ENCODE measurements at regions not wholly inside any gene's neighbourhood (a gene's known extent, or its start where the extent isn't known, plus 50 kb on each side); places are given as distances from the start of the nearest gene placed in this dataset.

DNA sequence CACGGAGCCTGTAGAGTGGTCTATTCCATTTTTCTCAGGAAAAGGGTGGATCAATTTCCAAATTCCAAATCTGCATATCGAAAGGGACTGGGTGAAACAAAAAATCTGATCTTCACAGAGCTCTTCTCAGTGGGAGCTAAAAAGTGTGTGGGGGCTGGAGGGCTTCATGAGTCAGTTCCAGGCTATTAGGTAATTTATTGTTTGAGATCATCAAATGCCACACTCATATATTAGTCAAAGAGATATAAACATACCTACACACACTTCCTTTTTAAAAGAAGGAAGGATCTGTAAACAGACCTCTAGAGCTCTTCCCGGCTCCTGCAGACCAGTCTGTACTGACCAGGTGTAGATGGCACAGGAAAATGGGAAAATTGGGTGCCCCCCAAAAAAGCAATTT is 175.4 kb downstream of the ZBTB18 start:
- TF ChIP-seq, protein P1, sequence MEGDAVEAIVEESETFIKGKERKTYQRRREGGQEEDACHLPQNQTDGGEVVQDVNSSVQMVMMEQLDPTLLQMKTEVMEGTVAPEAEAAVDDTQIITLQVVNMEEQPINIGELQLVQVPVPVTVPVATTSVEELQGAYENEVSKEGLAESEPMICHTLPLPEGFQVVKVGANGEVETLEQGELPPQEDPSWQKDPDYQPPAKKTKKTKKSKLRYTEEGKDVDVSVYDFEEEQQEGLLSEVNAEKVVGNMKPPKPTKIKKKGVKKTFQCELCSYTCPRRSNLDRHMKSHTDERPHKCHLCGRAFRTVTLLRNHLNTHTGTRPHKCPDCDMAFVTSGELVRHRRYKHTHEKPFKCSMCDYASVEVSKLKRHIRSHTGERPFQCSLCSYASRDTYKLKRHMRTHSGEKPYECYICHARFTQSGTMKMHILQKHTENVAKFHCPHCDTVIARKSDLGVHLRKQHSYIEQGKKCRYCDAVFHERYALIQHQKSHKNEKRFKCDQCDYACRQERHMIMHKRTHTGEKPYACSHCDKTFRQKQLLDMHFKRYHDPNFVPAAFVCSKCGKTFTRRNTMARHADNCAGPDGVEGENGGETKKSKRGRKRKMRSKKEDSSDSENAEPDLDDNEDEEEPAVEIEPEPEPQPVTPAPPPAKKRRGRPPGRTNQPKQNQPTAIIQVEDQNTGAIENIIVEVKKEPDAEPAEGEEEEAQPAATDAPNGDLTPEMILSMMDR (conservative IDR thresholded peaks at IDR 0.05; ENCODE audit: low read length): no peak
- no peak for TF ChIP-seq EZH2phosphoT487 (IDR thresholded peaks at IDR 0.05; ENCODE audit: borderline replicate concordance)

All from Loucy (cell line).